Panc1 (cell line): ENCODE measurements at regions not wholly inside any gene's neighbourhood (a gene's known extent, or its start where the extent isn't known, plus 50 kb on each side); places are given as distances from the start of the nearest gene placed in this dataset.

Experiments
- ATAC-seq: fragments of 200-7000 bp; cut with Tn5 transposase; 2 replicates; pipeline ENCODE4 v1.9.1; 2020; ENCODE audit warnings: mild to moderate bottlenecking, moderate library complexity
- BruUV-seq: library from RNA; stranded (reverse); fragments of 400-500 nt; replicated peaks from 2 replicates; lab custom pipeline; 2021; lab: Mats Ljungman, UMichigan
- CTCF ChIA-PET: fragments of 300-600 bp; sonication (Branson Sonifier 250); formaldehyde crosslinking; loops from one replicate; lab custom pipeline; 2022; ENCODE audit warnings: antibody characterized with exemption; lab: Charles Lee
- POLR2A ChIA-PET: fragments of 300-600 bp; sonication (Branson Sonifier 250); formaldehyde crosslinking; loops from one replicate; lab custom pipeline; 2022; ENCODE audit warnings: antibody characterized with exemption; lab: Charles Lee
- DNase-seq: peaks from one replicate; pipeline ENCODE4 v3.0.0-alpha.2; 2010; ENCODE audit warnings: low read depth, low spot score
- H3K27ac ChIP-seq: 2 replicates; pipeline ENCODE4 v1.5.1; 2011; ENCODE audit warnings: mild to moderate bottlenecking, low read length, inconsistent platforms
- H3K27me3 ChIP-seq: fragments of 200-500 bp; sonication (Bioruptor generic); 2 replicates; pipeline ENCODE4 v1.6.0; 2014; ENCODE audit warnings: low read length, inconsistent platforms; ENCODE audit not compliant: control insufficient read depth, insufficient read depth
- H3K36me3 ChIP-seq: fragments of 200-500 bp; sonication (Bioruptor generic); 2 replicates; pipeline ENCODE4 v1.5.1; 2014; ENCODE audit warnings: inconsistent platforms, mild to moderate bottlenecking, low read length, moderate library complexity; ENCODE audit not compliant: control insufficient read depth, insufficient read depth
- H3K4me1 ChIP-seq: 2 replicates; pipeline ENCODE4 v1.5.1; 2011; ENCODE audit warnings: inconsistent platforms, mild to moderate bottlenecking, low read length, moderate library complexity; ENCODE audit not compliant: control insufficient read depth, insufficient read depth
- H3K4me3 ChIP-seq, 2 experiments: 2 replicates each; pipeline ENCODE4 v1.5.1; 2011 to 2012; ENCODE audit warnings: low read depth in 2 of 2, low read length in 2 of 2, mild to moderate bottlenecking in 2 of 2, inconsistent platforms in 1 of 2, moderate library complexity in 1 of 2
- H3K9me3 ChIP-seq: fragments of 200-500 bp; sonication (Bioruptor generic); 2 replicates; pipeline ENCODE4 v1.5.1; 2014; ENCODE audit warnings: low read depth, mild to moderate bottlenecking, inconsistent platforms, low read length, moderate library complexity; ENCODE audit not compliant: control insufficient read depth, insufficient read depth
- POLR2AphosphoS5 ChIP-seq: IDR thresholded peaks from 2 replicates; pipeline ENCODE4 v1.6.1; 2012; ENCODE audit warnings: mild to moderate bottlenecking, low read depth, low read length, moderate library complexity
- REST ChIP-seq, 2 experiments: IDR thresholded peaks; 2 replicates each; pipeline ENCODE4 v1.6.1; 2011 to 2012; ENCODE audit warnings: low read depth in 2 of 2, control low read depth in 1 of 2, low read length in 1 of 2, mild to moderate bottlenecking in 1 of 2, moderate library complexity in 1 of 2; ENCODE audit not compliant: insufficient read depth in 1 of 2
- SIN3A ChIP-seq: IDR thresholded peaks from 2 replicates; pipeline ENCODE4 v1.6.1; 2012; ENCODE audit warnings: low read depth, mild to moderate bottlenecking, low read length, moderate library complexity, borderline replicate concordance; ENCODE audit not compliant: insufficient read depth
- TCF7L2 ChIP-seq: IDR thresholded peaks from 2 replicates; pipeline ENCODE4 v1.6.1; 2011; ENCODE audit warnings: mild to moderate bottlenecking, low read depth, low read length, inconsistent platforms
- in situ Hi-C: cut with HindIII; loops from 2 replicates; pipeline ENCODE4 v1.10.0; 2016; ENCODE audit warnings: low sequenced_read_pairs, low pct_unique_long_range_greater_than_20kb
- intact Hi-C: fragments of 100-400 bp; cut with micrococcal nuclease; formaldehyde crosslinking; loops from one replicate; pipeline ENCODE4 v1.10.0; 2022; ENCODE audit not compliant: unreplicated experiment
- TF ChIP-seq, protein P1 (sequence below): fragments of 450-650 bp; IDR thresholded peaks from 2 replicates; pipeline ENCODE4 v1.5.1; 2017; ENCODE audit warnings: mild to moderate bottlenecking

GRCh38 chr1:29460694-29461093, 224.4 kb downstream of the PTPRU start:
- intact Hi-C loops (no loop called here), in situ Hi-C loops (no loop called here)
- Histone ChIP-seq H3K4me1 (no peaks in the 10 kb centered on the region), H3K27ac (no peak overlapping the region), H3K4me3 (no peak overlapping the region), H3K9me3 (no peaks in the 10 kb centered on the region), H3K36me3 (no peaks in the 10 kb centered on the region), H3K27me3 (no peaks in the 10 kb centered on the region)
- ATAC-seq (no peak), DNase-seq (no peak)
- no TSS peak for BruUV-seq
- ChIA-PET POLR2A (no interaction called here), CTCF (no interaction called here)
- TF ChIP-seq, protein P1, sequence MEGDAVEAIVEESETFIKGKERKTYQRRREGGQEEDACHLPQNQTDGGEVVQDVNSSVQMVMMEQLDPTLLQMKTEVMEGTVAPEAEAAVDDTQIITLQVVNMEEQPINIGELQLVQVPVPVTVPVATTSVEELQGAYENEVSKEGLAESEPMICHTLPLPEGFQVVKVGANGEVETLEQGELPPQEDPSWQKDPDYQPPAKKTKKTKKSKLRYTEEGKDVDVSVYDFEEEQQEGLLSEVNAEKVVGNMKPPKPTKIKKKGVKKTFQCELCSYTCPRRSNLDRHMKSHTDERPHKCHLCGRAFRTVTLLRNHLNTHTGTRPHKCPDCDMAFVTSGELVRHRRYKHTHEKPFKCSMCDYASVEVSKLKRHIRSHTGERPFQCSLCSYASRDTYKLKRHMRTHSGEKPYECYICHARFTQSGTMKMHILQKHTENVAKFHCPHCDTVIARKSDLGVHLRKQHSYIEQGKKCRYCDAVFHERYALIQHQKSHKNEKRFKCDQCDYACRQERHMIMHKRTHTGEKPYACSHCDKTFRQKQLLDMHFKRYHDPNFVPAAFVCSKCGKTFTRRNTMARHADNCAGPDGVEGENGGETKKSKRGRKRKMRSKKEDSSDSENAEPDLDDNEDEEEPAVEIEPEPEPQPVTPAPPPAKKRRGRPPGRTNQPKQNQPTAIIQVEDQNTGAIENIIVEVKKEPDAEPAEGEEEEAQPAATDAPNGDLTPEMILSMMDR: no peak
- TF ChIP-seq POLR2AphosphoS5 (no peak), REST (IDR thresholded peaks at IDR 0.05; ENCODE audit: insufficient read depth in 1 of 2, low read depth in 2 of 2, low read length in 1 of 2) (no peak), TCF7L2 (no peak), SIN3A (no peak)

- intact Hi-C loops: no loop called here
- no peaks in the 10 kb centered on the region for H3K27me3 ChIP-seq
- no peak for DNase-seq
- ATAC-seq: no peak
- H3K27ac ChIP-seq: no peak overlapping the region
- TF ChIP-seq TCF7L2: no peak
- TF ChIP-seq REST (IDR thresholded peaks at IDR 0.05; ENCODE audit: insufficient read depth in 1 of 2, low read depth in 2 of 2, low read length in 1 of 2): no peak
- no peak for TF ChIP-seq SIN3A
- no peak for TF ChIP-seq POLR2AphosphoS5
- TF ChIP-seq, protein P1: no peak
- CTCF ChIA-PET: no interaction called here
- H3K4me3 ChIP-seq: no peak overlapping the region
- H3K9me3 ChIP-seq: no peaks in the 10 kb centered on the region
- POLR2A ChIA-PET: no interaction called here
- in situ Hi-C loops: no loop called here
- no peaks in the 10 kb centered on the region for H3K36me3 ChIP-seq
- BruUV-seq: no TSS peak
- H3K4me1 ChIP-seq: no peaks in the 10 kb centered on the region
These were observed 223.8 kb downstream of the PTPRU start for GRCh38 chr1:29460041-29460610.
